Islet of Langerhans (tissue), 1 donor: ENCODE measurements at regions not wholly inside any gene's neighbourhood (a gene's known extent, or its start where the extent isn't known, plus 50 kb on each side); places are given as distances from the start of the nearest gene placed in this dataset.

Experiments
- FAIRE-seq: peaks from one replicate; lab custom pipeline; 2011; peaks lifted over from hg19 to GRCh38; lab: Jason Lieb, UNC

- FAIRE-seq: no peak
Observed at GRCh38 chr4:110778521-110778920, 155.6 kb upstream of the PITX2 start.

- FAIRE-seq: no peak
Observed at GRCh38 chr4:110780538-110780937, 157.7 kb upstream of the PITX2 start.

- no peak for FAIRE-seq
Observed at GRCh38 chr4:110781944-110782343, 159.1 kb upstream of the PITX2 start.

GRCh38 chr4:110787109-110787508 is 164.2 kb upstream of the PITX2 start:
- FAIRE-seq: no peak

- no peak for FAIRE-seq
Observed at GRCh38 chr4:110787707-110788106, 164.8 kb upstream of the PITX2 start.

GRCh38 chr4:110788302-110788701 is 165.4 kb upstream of the PITX2 start:
- no peak for FAIRE-seq

- FAIRE-seq: no peak
Observed at GRCh38 chr4:110792036-110792435, 169.2 kb upstream of the PITX2 start.

- FAIRE-seq: no peak
Observed at GRCh38 chr4:110793381-110793801, 170.5 kb upstream of the PITX2 start.

- no peak for FAIRE-seq
Observed at GRCh38 chr4:110793890-110794554, 171.1 kb upstream of the PITX2 start.

- no peak for FAIRE-seq
Observed at GRCh38 chr4:110795971-110796370, 173.1 kb upstream of the PITX2 start.

- FAIRE-seq: no peak
Observed at GRCh38 chr4:110797486-110797885, 174.6 kb upstream of the PITX2 start.

- no peak for FAIRE-seq
Observed at GRCh38 chr4:110798687-110799086, 175.8 kb upstream of the PITX2 start.

- FAIRE-seq: no peak
Observed at GRCh38 chr4:110799211-110799610, 176.3 kb upstream of the PITX2 start.

- FAIRE-seq: no peak
Observed at GRCh38 chr4:110801591-110801990, 178.7 kb upstream of the PITX2 start.

- no peak for FAIRE-seq
Observed at GRCh38 chr4:110808351-110808878, 185.5 kb upstream of the PITX2 start.

GRCh38 chr4:110815950-110816349 is 193.1 kb upstream of the PITX2 start:
- FAIRE-seq: no peak

- no peak for FAIRE-seq
Observed at GRCh38 chr4:110816367-110816766, 193.5 kb upstream of the PITX2 start.

GRCh38 chr4:110821186-110821585 is 198.3 kb upstream of the PITX2 start:
- FAIRE-seq: no peak

- FAIRE-seq: no peak
Observed at GRCh38 chr4:110823251-110823650, 200.4 kb upstream of the PITX2 start.

- no peak for FAIRE-seq
Observed at GRCh38 chr4:110824344-110824743, 201.5 kb upstream of the PITX2 start.

GRCh38 chr4:110826656-110827055 is 203.8 kb upstream of the PITX2 start:
- FAIRE-seq: no peak

GRCh38 chr4:110830461-110830860 is 207.6 kb upstream of the PITX2 start:
- no peak for FAIRE-seq

GRCh38 chr4:110837896-110838450 is 215.1 kb upstream of the PITX2 start:
- FAIRE-seq: no peak

GRCh38 chr4:110840221-110840654 is 217.4 kb upstream of the PITX2 start:
- no peak for FAIRE-seq
